ENCODE measurements at regions not wholly inside any gene's neighbourhood (a gene's known extent, or its start where the extent isn't known, plus 50 kb on each side); places are given as distances from the start of the nearest gene placed in this dataset.

DNA sequence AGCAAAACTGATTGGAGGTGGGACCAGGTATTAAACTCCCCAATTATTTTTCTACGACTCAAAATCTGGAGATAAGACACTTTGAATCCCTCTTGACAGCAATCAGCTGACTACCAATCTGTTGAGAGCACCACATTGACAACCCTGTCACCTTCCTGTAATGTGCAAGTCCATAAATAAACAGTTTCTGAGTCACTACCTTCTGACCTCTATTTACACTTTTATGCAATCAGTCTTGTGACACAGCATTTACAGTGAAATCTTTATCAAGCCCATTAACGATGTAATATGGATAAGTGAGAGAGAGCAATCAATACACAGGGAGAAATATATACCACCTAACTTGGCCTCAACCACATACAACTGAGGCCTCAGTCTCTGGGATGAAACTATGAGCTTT is 283.7 kb upstream of the ANO5 start:
- TF ChIP-seq, protein P1, sequence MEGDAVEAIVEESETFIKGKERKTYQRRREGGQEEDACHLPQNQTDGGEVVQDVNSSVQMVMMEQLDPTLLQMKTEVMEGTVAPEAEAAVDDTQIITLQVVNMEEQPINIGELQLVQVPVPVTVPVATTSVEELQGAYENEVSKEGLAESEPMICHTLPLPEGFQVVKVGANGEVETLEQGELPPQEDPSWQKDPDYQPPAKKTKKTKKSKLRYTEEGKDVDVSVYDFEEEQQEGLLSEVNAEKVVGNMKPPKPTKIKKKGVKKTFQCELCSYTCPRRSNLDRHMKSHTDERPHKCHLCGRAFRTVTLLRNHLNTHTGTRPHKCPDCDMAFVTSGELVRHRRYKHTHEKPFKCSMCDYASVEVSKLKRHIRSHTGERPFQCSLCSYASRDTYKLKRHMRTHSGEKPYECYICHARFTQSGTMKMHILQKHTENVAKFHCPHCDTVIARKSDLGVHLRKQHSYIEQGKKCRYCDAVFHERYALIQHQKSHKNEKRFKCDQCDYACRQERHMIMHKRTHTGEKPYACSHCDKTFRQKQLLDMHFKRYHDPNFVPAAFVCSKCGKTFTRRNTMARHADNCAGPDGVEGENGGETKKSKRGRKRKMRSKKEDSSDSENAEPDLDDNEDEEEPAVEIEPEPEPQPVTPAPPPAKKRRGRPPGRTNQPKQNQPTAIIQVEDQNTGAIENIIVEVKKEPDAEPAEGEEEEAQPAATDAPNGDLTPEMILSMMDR (IDR thresholded peaks at IDR 0.05): no peak
- TF ChIP-seq POLR2A (IDR thresholded peaks at IDR 0.05): no peak

All from heart left ventricle (tissue), 13 donors.